Loucy (cell line): ENCODE measurements at regions not wholly inside any gene's neighbourhood (a gene's known extent, or its start where the extent isn't known, plus 50 kb on each side); places are given as distances from the start of the nearest gene placed in this dataset.

Source experiments
- H2AFZ ChIP-seq: fragments of 200-600 bp; sonication (generic); 2 replicates; pipeline ENCODE4 v1.6.0; 2016; ENCODE audit warnings: antibody characterized with exemption, mild to moderate bottlenecking, low read length, moderate library complexity
- H3F3A ChIP-seq: fragments of 200-600 bp; 2 replicates; pipeline ENCODE4 v1.6.0; 2016; ENCODE audit warnings: antibody characterized with exemption, low read depth, mild to moderate bottlenecking
- H3K27me3 ChIP-seq: fragments of 200-600 bp; sonication (generic); 2 replicates; pipeline ENCODE4 v1.6.1; 2014; ENCODE audit warnings: low read length, mild to moderate bottlenecking; ENCODE audit not compliant: insufficient read depth, poor library complexity, severe bottlenecking
- H3K36me3 ChIP-seq: fragments of 200-600 bp; sonication (generic); 2 replicates; pipeline ENCODE4 v1.6.1; 2016; ENCODE audit warnings: low read length; ENCODE audit not compliant: insufficient read depth
- H3K4me1 ChIP-seq: fragments of 200-600 bp; sonication (generic); 2 replicates; pipeline ENCODE4 v1.5.1; 2014; ENCODE audit warnings: low read length, mild to moderate bottlenecking; ENCODE audit not compliant: insufficient read depth, poor library complexity, severe bottlenecking
- H3K4me2 ChIP-seq: fragments of 200-600 bp; sonication (generic); 2 replicates; pipeline ENCODE4 v1.6.0; 2014; ENCODE audit warnings: antibody characterized with exemption, low read length, low read depth, mild to moderate bottlenecking; ENCODE audit not compliant: poor library complexity, severe bottlenecking
- H3K4me3 ChIP-seq: fragments of 200-600 bp; sonication (generic); 2 replicates; pipeline ENCODE4 v1.5.1; 2014; ENCODE audit warnings: low read length, mild to moderate bottlenecking, mixed read lengths; ENCODE audit not compliant: poor library complexity, severe bottlenecking
- H3K79me2 ChIP-seq: fragments of 200-600 bp; sonication (generic); 2 replicates; pipeline ENCODE4 v1.6.1; 2014; ENCODE audit warnings: low read length; ENCODE audit not compliant: insufficient read depth
- H3K9ac ChIP-seq: fragments of 200-600 bp; sonication (generic); 2 replicates; pipeline ENCODE4 v1.6.0; 2014; ENCODE audit warnings: mild to moderate bottlenecking, low read depth, low read length, moderate library complexity; ENCODE audit not compliant: poor library complexity, severe bottlenecking
- H3K9me2 ChIP-seq: fragments of 200-600 bp; sonication (generic); replicated peaks from 2 replicates; pipeline ENCODE4 v1.6.1; 2016; ENCODE audit warnings: low read depth, low read length, mixed read lengths
- H3K9me3 ChIP-seq: fragments of 200-600 bp; sonication (generic); 2 replicates; pipeline ENCODE4 v1.6.1; 2014; ENCODE audit warnings: mild to moderate bottlenecking, antibody characterized with exemption, low read length, low read depth; ENCODE audit not compliant: insufficient read depth
- H4K20me1 ChIP-seq: fragments of 200-600 bp; sonication (generic); 2 replicates; pipeline ENCODE4 v1.6.0; 2014; ENCODE audit warnings: antibody characterized with exemption, low read length, mild to moderate bottlenecking; ENCODE audit not compliant: insufficient read depth, poor library complexity, severe bottlenecking
- EZH2phosphoT487 ChIP-seq: fragments of 200-600 bp; IDR thresholded peaks from 2 replicates; pipeline ENCODE4 v1.6.1; 2018; ENCODE audit warnings: antibody characterized with exemption, mild to moderate bottlenecking, moderate library complexity, borderline replicate concordance
- TF ChIP-seq, protein P1 (sequence below): fragments of 200-600 bp; sonication (generic); conservative IDR thresholded peaks from 2 replicates; pipeline ENCODE4 v1.5.1; 2014; ENCODE audit warnings: mild to moderate bottlenecking, antibody characterized with exemption, low read length

- Histone ChIP-seq H4K20me1 (no peaks in the 10 kb centered on the region), H3K4me3 (no peak overlapping the region), H3K36me3 (no peaks in the 10 kb centered on the region), H3F3A (no peaks in the 10 kb centered on the region), H3K79me2 (no peaks in the 10 kb centered on the region), H3K4me1 (no peaks in the 10 kb centered on the region), H3K9me2 (no peaks in the 10 kb centered on the region), H3K27me3 (no peaks in the 10 kb centered on the region), H3K9ac (no peak overlapping the region), H3K4me2 (no peak overlapping the region), H3K9me3 (no peaks in the 10 kb centered on the region), H2AFZ (no peak overlapping the region)
- TF ChIP-seq EZH2phosphoT487: no peak
- TF ChIP-seq, protein P1, sequence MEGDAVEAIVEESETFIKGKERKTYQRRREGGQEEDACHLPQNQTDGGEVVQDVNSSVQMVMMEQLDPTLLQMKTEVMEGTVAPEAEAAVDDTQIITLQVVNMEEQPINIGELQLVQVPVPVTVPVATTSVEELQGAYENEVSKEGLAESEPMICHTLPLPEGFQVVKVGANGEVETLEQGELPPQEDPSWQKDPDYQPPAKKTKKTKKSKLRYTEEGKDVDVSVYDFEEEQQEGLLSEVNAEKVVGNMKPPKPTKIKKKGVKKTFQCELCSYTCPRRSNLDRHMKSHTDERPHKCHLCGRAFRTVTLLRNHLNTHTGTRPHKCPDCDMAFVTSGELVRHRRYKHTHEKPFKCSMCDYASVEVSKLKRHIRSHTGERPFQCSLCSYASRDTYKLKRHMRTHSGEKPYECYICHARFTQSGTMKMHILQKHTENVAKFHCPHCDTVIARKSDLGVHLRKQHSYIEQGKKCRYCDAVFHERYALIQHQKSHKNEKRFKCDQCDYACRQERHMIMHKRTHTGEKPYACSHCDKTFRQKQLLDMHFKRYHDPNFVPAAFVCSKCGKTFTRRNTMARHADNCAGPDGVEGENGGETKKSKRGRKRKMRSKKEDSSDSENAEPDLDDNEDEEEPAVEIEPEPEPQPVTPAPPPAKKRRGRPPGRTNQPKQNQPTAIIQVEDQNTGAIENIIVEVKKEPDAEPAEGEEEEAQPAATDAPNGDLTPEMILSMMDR: no peak
Observed at GRCh38 chr2:163877316-163877715, 141.5 kb upstream of the FIGN start.

DNA sequence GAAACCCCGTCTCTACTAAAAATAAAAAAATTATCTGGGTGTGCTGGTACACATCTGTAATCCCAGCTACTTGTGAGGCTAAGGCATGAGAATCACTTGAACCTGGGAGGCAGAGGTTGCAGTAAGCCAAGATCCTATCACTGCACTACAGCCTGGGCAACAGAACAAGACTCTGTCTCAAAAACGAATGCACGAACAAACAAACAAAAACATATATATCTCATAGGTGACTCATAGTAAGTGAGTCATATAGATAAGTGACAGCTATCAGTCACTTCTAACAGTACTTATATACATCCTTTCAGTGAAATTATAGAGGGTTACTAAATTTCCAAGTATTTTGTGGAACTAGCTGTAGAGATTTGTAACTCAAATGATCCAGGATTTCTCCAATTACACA is 127.3 kb upstream of the FIGN start:
- no peaks in the 10 kb centered on the region for H3K9me2 ChIP-seq
- H3K36me3 ChIP-seq: no peaks in the 10 kb centered on the region
- no peaks in the 10 kb centered on the region for H3K9me3 ChIP-seq
- no peaks in the 10 kb centered on the region for H4K20me1 ChIP-seq
- no peak overlapping the region for H2AFZ ChIP-seq
- H3K4me3 ChIP-seq: no peak overlapping the region
- no peaks in the 10 kb centered on the region for H3K4me1 ChIP-seq
- H3K27me3 ChIP-seq: no peaks in the 10 kb centered on the region
- no peak for TF ChIP-seq EZH2phosphoT487
- TF ChIP-seq, protein P1: no peak
- no peaks in the 10 kb centered on the region for H3K79me2 ChIP-seq
- H3K4me2 ChIP-seq: no peak overlapping the region
- H3K9ac ChIP-seq: no peak overlapping the region
- H3F3A ChIP-seq: no peaks in the 10 kb centered on the region

GRCh38 chr2:163859951-163860350 is 124.1 kb upstream of the FIGN start:
- Histone ChIP-seq H3F3A (no peaks in the 10 kb centered on the region), H3K9me2 (no peaks in the 10 kb centered on the region), H3K4me1 (no peaks in the 10 kb centered on the region), H3K9me3 (no peaks in the 10 kb centered on the region), H3K4me3 (peak overlapping the region; percentile 4), H2AFZ (no peak overlapping the region), H3K79me2 (no peaks in the 10 kb centered on the region), H4K20me1 (no peaks in the 10 kb centered on the region), H3K36me3 (no peaks in the 10 kb centered on the region), H3K4me2 (peak overlapping the region; percentile 23), H3K27me3 (no peaks in the 10 kb centered on the region), H3K9ac (no peak overlapping the region)
- TF ChIP-seq, protein P1: no peak
- TF ChIP-seq EZH2phosphoT487: no peak
